ENCODE measurements at regions not wholly inside any gene's neighbourhood (a gene's known extent, or its start where the extent isn't known, plus 50 kb on each side); places are given as distances from the start of the nearest gene placed in this dataset.
A peak's percentile ranks its signal among the peaks of the same experiment; 100 is the strongest.

DNA sequence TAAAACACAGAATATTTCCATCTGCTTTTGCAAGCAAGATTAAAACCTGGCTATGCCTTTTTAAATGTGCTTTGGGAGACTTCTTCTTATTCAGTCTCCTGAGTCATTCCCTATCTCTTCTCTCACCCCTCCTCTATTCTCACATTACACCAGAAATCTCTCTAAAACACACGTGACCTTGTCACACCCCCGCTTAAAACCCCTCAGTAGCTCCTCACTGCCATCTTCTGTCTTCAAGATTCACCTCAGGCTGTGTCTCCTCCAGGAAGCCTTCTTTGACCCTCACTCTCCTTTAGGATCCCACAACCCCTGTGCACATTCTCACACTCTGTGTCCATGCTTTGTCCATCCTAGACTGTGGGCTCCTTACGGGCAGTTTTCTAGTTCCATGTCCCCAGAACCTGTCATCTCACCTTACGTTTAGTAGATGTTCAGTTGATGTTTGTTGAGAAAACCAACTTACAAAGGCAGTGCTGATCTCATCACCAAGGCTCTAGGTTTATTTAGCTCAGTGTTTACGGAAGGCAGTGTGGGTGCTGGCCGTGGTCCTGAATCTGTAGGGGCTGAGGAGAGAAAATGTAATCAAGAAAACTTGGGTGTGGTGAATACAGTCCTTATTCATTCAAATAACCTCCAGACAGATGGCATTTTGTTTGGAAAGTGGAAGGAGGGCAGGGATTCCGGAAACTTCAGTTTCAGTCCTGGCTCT lies 143.5 kb downstream of the DMRTA2 start:
- H3K9me3 ChIP-seq (ENCODE audit: low read depth): no peaks in the 10 kb centered on the region
- WGBS, 2 experiments (ENCODE audit: low coverage in 1 of 2, low lambda C conversion rate in 2 of 2, missing lambda C conversion rate in 2 of 2): 15 to 18% methylated on average over 7 of the region's 7 CpGs
- DNase-seq: peak; percentile 38
- H4K20me1 ChIP-seq (ENCODE audit: insufficient read depth): no peaks in the 10 kb centered on the region
- in situ Hi-C loops (cut with MboI): no loop called here
- H3K27ac ChIP-seq: no peak overlapping the region
- peaks cover 4% of the 10 kb centered on the region for H3K27me3 ChIP-seq (replicated peaks; ENCODE audit: insufficient read depth)
- H3K36me3 ChIP-seq (ENCODE audit: low read depth): no peaks in the 10 kb centered on the region
- no peaks in the 10 kb centered on the region for H3K9me2 ChIP-seq (ENCODE audit: insufficient read depth)
- no peaks in the 10 kb centered on the region for H3F3A ChIP-seq (ENCODE audit: insufficient read depth)
- no peak overlapping the region for H3K4me3 ChIP-seq
- no peak for TF ChIP-seq EZH2phosphoT487 (IDR thresholded peaks at IDR 0.05; ENCODE audit: insufficient read depth, low read depth)
- TF ChIP-seq EZH2 (IDR thresholded peaks at IDR 0.05; ENCODE audit: insufficient read depth, poor library complexity, severe bottlenecking): no peak
- H3K4me2 ChIP-seq (ENCODE audit: unreplicated experiment): no peak overlapping the region
- H2AFZ ChIP-seq: no peak overlapping the region
- H3K79me2 ChIP-seq (ENCODE audit: insufficient read depth): no peaks in the 10 kb centered on the region
- no peaks in the 10 kb centered on the region for H3K4me1 ChIP-seq (ENCODE audit: insufficient read depth)
- H3K9ac ChIP-seq: no peak overlapping the region

DNA sequence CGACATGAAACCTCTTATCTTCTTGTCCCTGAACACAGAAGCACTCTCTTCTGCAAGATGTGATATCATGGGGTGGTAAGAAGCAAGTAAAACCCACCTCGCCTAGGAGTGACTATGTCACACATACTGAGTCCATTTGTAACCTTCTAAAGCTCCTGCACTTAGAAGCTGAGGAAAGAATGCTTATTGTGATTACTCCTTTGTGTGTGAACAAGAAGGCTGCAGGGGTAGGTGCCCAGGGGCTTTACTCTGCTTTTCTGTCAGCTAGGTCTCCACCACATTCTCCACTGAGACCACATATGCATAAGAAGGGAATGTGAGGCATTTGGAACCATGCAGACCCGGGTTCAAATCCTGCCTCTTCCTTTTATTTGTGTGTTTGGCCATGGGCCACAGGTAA lies 144.3 kb downstream of the DMRTA2 start:
- in situ Hi-C loops (cut with MboI): no loop called here
- Histone ChIP-seq H3K27me3 (replicated peaks; ENCODE audit: insufficient read depth) (peaks cover 4% of the 10 kb centered on the region), H3K4me1 (ENCODE audit: insufficient read depth) (no peaks in the 10 kb centered on the region), H3K79me2 (ENCODE audit: insufficient read depth) (no peaks in the 10 kb centered on the region), H3K4me2 (ENCODE audit: unreplicated experiment) (no peak overlapping the region), H3K4me3 (no peak overlapping the region), H3K36me3 (ENCODE audit: low read depth) (no peaks in the 10 kb centered on the region), H3K9ac (no peak overlapping the region), H3F3A (ENCODE audit: insufficient read depth) (no peaks in the 10 kb centered on the region), H4K20me1 (ENCODE audit: insufficient read depth) (no peaks in the 10 kb centered on the region), H2AFZ (no peak overlapping the region), H3K9me2 (ENCODE audit: insufficient read depth) (no peaks in the 10 kb centered on the region), H3K27ac (no peak overlapping the region), H3K9me3 (ENCODE audit: low read depth) (no peaks in the 10 kb centered on the region)
- TF ChIP-seq EZH2phosphoT487 (IDR thresholded peaks at IDR 0.05; ENCODE audit: insufficient read depth, low read depth) (no peak), EZH2 (IDR thresholded peaks at IDR 0.05; ENCODE audit: insufficient read depth, poor library complexity, severe bottlenecking) (no peak)
- 1 to 3% methylated on average over 3 of the region's 3 CpGs for WGBS, 2 experiments (ENCODE audit: low coverage in 1 of 2, low lambda C conversion rate in 2 of 2, missing lambda C conversion rate in 2 of 2)
- no peak for DNase-seq

DNA sequence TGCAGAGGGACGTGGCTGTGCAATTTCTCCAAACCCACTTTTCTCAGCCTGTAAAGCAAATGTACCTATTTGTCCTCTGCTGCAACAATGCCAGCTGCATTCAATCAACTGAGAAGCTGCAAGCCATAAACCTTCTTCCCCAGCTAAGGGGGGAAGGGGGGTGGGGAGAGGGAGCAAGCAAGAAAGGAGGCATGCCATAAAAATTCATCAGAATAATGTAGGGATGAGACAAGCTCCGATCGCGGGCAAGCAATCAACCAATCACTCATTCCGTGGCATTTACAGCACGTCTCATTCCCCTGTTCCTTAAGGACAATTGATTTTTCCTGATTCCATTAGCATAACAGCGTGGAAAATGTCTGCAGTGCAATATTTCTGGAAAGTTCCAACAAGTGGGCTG lies 144.8 kb downstream of the DMRTA2 start:
- peaks cover 4% of the 10 kb centered on the region for H3K27me3 ChIP-seq (replicated peaks; ENCODE audit: insufficient read depth)
- no peaks in the 10 kb centered on the region for H3K9me3 ChIP-seq (ENCODE audit: low read depth)
- DNase-seq: no peak
- H4K20me1 ChIP-seq (ENCODE audit: insufficient read depth): no peaks in the 10 kb centered on the region
- no peak overlapping the region for H3K9ac ChIP-seq
- no peaks in the 10 kb centered on the region for H3F3A ChIP-seq (ENCODE audit: insufficient read depth)
- H3K4me1 ChIP-seq (ENCODE audit: insufficient read depth): no peaks in the 10 kb centered on the region
- H3K4me3 ChIP-seq: no peak overlapping the region
- no peak overlapping the region for H3K4me2 ChIP-seq (ENCODE audit: unreplicated experiment)
- no peaks in the 10 kb centered on the region for H3K36me3 ChIP-seq (ENCODE audit: low read depth)
- TF ChIP-seq EZH2 (IDR thresholded peaks at IDR 0.05; ENCODE audit: insufficient read depth, poor library complexity, severe bottlenecking) (no peak), EZH2phosphoT487 (IDR thresholded peaks at IDR 0.05; ENCODE audit: insufficient read depth, low read depth) (no peak)
- WGBS, 2 experiments (ENCODE audit: low coverage in 1 of 2, low lambda C conversion rate in 2 of 2, missing lambda C conversion rate in 2 of 2): 2 to 3% methylated on average over 7 of the region's 7 CpGs
- H3K9me2 ChIP-seq (ENCODE audit: insufficient read depth): no peaks in the 10 kb centered on the region
- no peak overlapping the region for H3K27ac ChIP-seq
- in situ Hi-C loops (cut with MboI): no loop called here
- H3K79me2 ChIP-seq (ENCODE audit: insufficient read depth): no peaks in the 10 kb centered on the region
- H2AFZ ChIP-seq: no peak overlapping the region

DNA sequence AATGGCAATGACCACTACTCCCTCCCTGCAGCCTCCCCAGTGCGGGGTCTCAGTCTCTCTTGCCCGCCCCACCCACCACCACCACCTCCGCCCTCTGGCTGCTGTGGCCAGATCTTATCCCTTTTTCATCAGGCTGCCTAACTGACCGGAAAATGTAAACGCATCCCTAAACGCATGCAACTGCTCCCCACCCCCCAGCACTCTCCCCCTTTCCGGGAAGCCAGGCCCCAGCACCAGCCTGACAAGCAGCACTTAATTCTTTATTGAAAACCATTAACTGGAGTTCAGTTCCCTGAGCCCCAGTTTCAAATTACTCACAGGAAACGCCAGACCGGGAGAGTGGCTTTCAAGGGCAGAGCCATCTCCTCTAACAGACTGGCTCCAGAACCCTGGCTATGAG lies 147.7 kb downstream of the DMRTA2 start:
- TF ChIP-seq EZH2phosphoT487 (IDR thresholded peaks at IDR 0.05; ENCODE audit: insufficient read depth, low read depth) (no peak), EZH2 (IDR thresholded peaks at IDR 0.05; ENCODE audit: insufficient read depth, poor library complexity, severe bottlenecking) (no peak)
- no peak for DNase-seq
- WGBS, 2 experiments (ENCODE audit: low coverage in 1 of 2, low lambda C conversion rate in 2 of 2, missing lambda C conversion rate in 2 of 2): 7 to 13% methylated on average over 9 of the region's 9 CpGs
- no peaks in the 10 kb centered on the region for H3K36me3 ChIP-seq (ENCODE audit: low read depth)
- no peak overlapping the region for H3K4me3 ChIP-seq
- H2AFZ ChIP-seq: no peak overlapping the region
- H3K9me2 ChIP-seq (ENCODE audit: insufficient read depth): no peaks in the 10 kb centered on the region
- H3K4me2 ChIP-seq (ENCODE audit: unreplicated experiment): no peak overlapping the region
- peaks cover 5% of the 10 kb centered on the region for H3K27me3 ChIP-seq (replicated peaks; ENCODE audit: insufficient read depth)
- H3K9me3 ChIP-seq (ENCODE audit: low read depth): no peaks in the 10 kb centered on the region
- no peaks in the 10 kb centered on the region for H3K79me2 ChIP-seq (ENCODE audit: insufficient read depth)
- no peaks in the 10 kb centered on the region for H4K20me1 ChIP-seq (ENCODE audit: insufficient read depth)
- no peaks in the 10 kb centered on the region for H3K4me1 ChIP-seq (ENCODE audit: insufficient read depth)
- in situ Hi-C loops (cut with MboI): no loop called here
- H3K27ac ChIP-seq: no peak overlapping the region
- no peak overlapping the region for H3K9ac ChIP-seq
- H3F3A ChIP-seq (ENCODE audit: insufficient read depth): no peaks in the 10 kb centered on the region

DNA sequence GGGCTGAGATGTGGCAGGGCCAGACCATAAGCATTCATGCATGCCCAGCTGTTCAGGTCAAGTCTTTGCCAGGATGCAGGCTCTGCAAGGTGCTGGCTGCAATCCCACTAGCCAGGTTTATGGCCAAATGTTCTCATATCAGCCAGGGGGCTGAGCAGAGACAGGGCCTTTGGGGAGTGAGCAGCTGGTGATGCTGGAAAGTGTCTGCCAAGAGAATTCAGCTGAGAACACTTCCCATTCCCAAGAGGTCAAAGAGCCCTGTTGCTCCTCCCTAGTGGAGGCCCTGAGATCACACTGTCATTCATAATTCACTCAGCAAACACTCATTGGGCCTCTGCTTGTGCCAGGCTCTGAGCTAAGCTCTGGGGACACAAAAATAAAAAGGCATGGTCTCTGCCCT lies 150.3 kb downstream of the DMRTA2 start:
- Histone ChIP-seq H3K27ac (no peak overlapping the region), H3K4me3 (no peak overlapping the region)
- in situ Hi-C loops (cut with MboI): no loop called here

More for the DNA sequence above, 150.3 kb downstream of the DMRTA2 start:
- no peak for TF ChIP-seq EZH2phosphoT487 (IDR thresholded peaks at IDR 0.05; ENCODE audit: insufficient read depth, low read depth)
- no peak for TF ChIP-seq EZH2 (IDR thresholded peaks at IDR 0.05; ENCODE audit: insufficient read depth, poor library complexity, severe bottlenecking)
- Histone ChIP-seq H3K36me3 (ENCODE audit: low read depth) (no peaks in the 10 kb centered on the region), H2AFZ (no peak overlapping the region), H3K9ac (no peak overlapping the region), H3K4me2 (ENCODE audit: unreplicated experiment) (no peak overlapping the region), H3K79me2 (ENCODE audit: insufficient read depth) (no peaks in the 10 kb centered on the region), H3K27me3 (replicated peaks; ENCODE audit: insufficient read depth) (peaks cover 14% of the 10 kb centered on the region), H3K9me3 (ENCODE audit: low read depth) (no peaks in the 10 kb centered on the region), H3F3A (ENCODE audit: insufficient read depth) (no peaks in the 10 kb centered on the region), H4K20me1 (ENCODE audit: insufficient read depth) (no peaks in the 10 kb centered on the region), H3K9me2 (ENCODE audit: insufficient read depth) (no peaks in the 10 kb centered on the region), H3K4me1 (ENCODE audit: insufficient read depth) (no peaks in the 10 kb centered on the region)
- no peak for DNase-seq

All from GM23248 (cell line).